ENCODE measurements at regions not wholly inside any gene's neighbourhood (a gene's known extent, or its start where the extent isn't known, plus 50 kb on each side); places are given as distances from the start of the nearest gene placed in this dataset.

DNA sequence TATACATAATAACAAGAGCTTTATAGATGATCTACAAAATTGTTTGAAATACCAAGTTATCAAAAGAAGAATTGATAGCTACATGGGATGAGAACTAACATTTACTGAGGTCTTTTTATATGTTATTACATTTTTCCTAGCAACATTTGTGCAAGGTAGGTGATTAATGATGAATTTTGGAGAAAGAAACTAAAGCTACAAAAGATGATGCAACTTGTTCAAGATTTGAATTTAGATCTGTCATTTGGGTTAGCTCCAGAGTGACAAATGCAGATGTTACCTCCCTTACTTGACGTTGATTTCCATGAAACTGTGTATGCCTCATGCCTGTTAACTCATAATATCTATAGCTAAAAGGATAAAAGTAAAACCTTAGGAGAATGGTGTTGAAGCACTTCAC lies 84.5 kb upstream of the EYA4 start:
- TF ChIP-seq POLR2A (IDR thresholded peaks at IDR 0.05) = no peak
- TF ChIP-seq, protein P1, sequence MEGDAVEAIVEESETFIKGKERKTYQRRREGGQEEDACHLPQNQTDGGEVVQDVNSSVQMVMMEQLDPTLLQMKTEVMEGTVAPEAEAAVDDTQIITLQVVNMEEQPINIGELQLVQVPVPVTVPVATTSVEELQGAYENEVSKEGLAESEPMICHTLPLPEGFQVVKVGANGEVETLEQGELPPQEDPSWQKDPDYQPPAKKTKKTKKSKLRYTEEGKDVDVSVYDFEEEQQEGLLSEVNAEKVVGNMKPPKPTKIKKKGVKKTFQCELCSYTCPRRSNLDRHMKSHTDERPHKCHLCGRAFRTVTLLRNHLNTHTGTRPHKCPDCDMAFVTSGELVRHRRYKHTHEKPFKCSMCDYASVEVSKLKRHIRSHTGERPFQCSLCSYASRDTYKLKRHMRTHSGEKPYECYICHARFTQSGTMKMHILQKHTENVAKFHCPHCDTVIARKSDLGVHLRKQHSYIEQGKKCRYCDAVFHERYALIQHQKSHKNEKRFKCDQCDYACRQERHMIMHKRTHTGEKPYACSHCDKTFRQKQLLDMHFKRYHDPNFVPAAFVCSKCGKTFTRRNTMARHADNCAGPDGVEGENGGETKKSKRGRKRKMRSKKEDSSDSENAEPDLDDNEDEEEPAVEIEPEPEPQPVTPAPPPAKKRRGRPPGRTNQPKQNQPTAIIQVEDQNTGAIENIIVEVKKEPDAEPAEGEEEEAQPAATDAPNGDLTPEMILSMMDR (IDR thresholded peaks at IDR 0.05) = no peak
